ENCODE measurements at regions not wholly inside any gene's neighbourhood (a gene's known extent, or its start where the extent isn't known, plus 50 kb on each side); places are given as distances from the start of the nearest gene placed in this dataset.

DNA sequence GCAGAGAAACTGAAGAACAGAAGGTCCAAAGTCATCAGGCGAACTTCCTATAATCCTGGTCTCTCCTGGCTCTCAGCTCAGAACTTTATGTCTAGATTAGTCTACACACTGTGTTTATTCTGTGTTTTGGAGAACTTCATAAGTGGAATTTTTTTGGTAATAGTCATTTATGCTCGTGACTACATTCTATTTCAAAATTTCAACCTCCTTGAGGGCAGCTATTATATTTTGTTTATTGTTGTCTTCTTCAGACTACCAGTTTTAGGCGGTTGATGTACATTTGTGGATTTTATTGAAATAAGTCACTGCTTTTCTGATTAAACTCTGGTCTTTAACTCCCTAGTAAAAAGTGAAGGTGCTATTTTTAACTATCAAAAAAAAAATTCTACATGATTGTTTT is 816.6 kb downstream of the SATB2 start:
- H3K36me3 ChIP-seq (ENCODE audit: control insufficient read depth in 1 of 2, insufficient read depth in 2 of 2, low read depth in 1 of 2, low read length in 2 of 2): no peaks in the 10 kb centered on the region

DNA sequence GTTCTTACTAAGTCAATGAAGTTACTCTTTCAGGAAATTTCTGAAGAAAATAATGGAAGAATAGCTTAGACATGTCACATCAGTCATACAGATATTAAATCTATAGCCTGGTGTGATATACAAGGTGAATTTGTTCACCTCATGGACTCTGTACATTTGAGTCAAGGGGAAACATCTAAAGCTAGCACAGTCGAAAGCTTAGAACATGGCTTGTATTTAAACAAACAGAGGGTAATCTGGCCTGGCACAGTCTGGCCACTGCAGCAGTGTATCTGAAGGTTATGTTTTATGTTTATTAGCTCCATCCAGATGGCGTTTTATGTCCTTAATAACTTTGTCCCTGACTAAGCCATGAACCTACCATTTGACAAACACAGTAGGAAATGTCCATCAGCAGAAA is 817.3 kb downstream of the SATB2 start:
- Histone ChIP-seq H2AFZ (ENCODE audit: low read depth, low read length) (no peak overlapping the region), H3K79me1 (replicated peaks; ENCODE audit: low read length, poor library complexity, severe bottlenecking) (no peaks in the 10 kb centered on the region), H3K36me3 (ENCODE audit: control insufficient read depth in 1 of 2, insufficient read depth in 2 of 2, low read depth in 1 of 2, low read length in 2 of 2) (no peaks in the 10 kb centered on the region), H3K14ac (ENCODE audit: low read length in 2 of 2) (no peak overlapping the region), H2BK5ac (ENCODE audit: low read depth, low read length, poor library complexity, severe bottlenecking) (no peak overlapping the region), H2BK12ac (ENCODE audit: low read length in 2 of 2) (no peak overlapping the region), H3K4me2 (ENCODE audit: low read length, poor library complexity, severe bottlenecking) (no peak overlapping the region), H4K8ac (ENCODE audit: low read length) (no peak overlapping the region), H3K9me3 (ENCODE audit: control insufficient read depth, low read length) (no peaks in the 10 kb centered on the region), H3K9ac (ENCODE audit: low read length) (no peak overlapping the region), H2BK15ac (ENCODE audit: low read depth, poor library complexity, severe bottlenecking) (no peak overlapping the region), H3K4me3 (ENCODE audit: insufficient read depth in 1 of 2, low read depth in 1 of 2, low read length in 2 of 2) (no peak overlapping the region), H3K4me1 (ENCODE audit: control insufficient read depth, insufficient read depth, low read depth, low read length) (no peaks in the 10 kb centered on the region), H4K91ac (ENCODE audit: low read length) (no peak overlapping the region), H2AK5ac (ENCODE audit: low read length, severe bottlenecking) (no peak overlapping the region), H3K27me3 (ENCODE audit: control insufficient read depth in 1 of 2, insufficient read depth in 1 of 2, low read length in 2 of 2) (no peaks in the 10 kb centered on the region), H3K4ac (ENCODE audit: low read depth in 1 of 2, low read length in 2 of 2) (no peak overlapping the region), H3K18ac (ENCODE audit: low read depth in 1 of 2, low read length in 2 of 2) (no peak overlapping the region), H3K27ac (ENCODE audit: low read length, poor library complexity, severe bottlenecking) (no peak overlapping the region), H2BK120ac (ENCODE audit: low read depth, low read length) (no peak overlapping the region), H3K23ac (ENCODE audit: low read length in 2 of 2) (no peak overlapping the region)
- no peak for DNase-seq
- 77% methylated on average over 2 of the region's 2 CpGs for WGBS

More for the DNA sequence above, 816.6 kb downstream of the SATB2 start:
- Histone ChIP-seq H2AFZ (ENCODE audit: low read depth, low read length) (no peak overlapping the region), H2AK5ac (ENCODE audit: low read length, severe bottlenecking) (no peak overlapping the region), H3K14ac (ENCODE audit: low read length in 2 of 2) (no peak overlapping the region), H3K4me2 (ENCODE audit: low read length, poor library complexity, severe bottlenecking) (no peak overlapping the region), H2BK12ac (ENCODE audit: low read length in 2 of 2) (no peak overlapping the region), H3K4ac (ENCODE audit: low read depth in 1 of 2, low read length in 2 of 2) (no peak overlapping the region), H3K27me3 (ENCODE audit: control insufficient read depth in 1 of 2, insufficient read depth in 1 of 2, low read length in 2 of 2) (no peaks in the 10 kb centered on the region), H2BK120ac (ENCODE audit: low read depth, low read length) (no peak overlapping the region), H3K9me3 (ENCODE audit: control insufficient read depth, low read length) (no peaks in the 10 kb centered on the region), H4K91ac (ENCODE audit: low read length) (no peak overlapping the region), H3K4me1 (ENCODE audit: control insufficient read depth, insufficient read depth, low read depth, low read length) (no peaks in the 10 kb centered on the region), H2BK5ac (ENCODE audit: low read depth, low read length, poor library complexity, severe bottlenecking) (no peak overlapping the region), H3K18ac (ENCODE audit: low read depth in 1 of 2, low read length in 2 of 2) (no peak overlapping the region), H4K8ac (ENCODE audit: low read length) (no peak overlapping the region), H3K9ac (ENCODE audit: low read length) (no peak overlapping the region), H3K27ac (ENCODE audit: low read length, poor library complexity, severe bottlenecking) (no peak overlapping the region), H3K79me1 (replicated peaks; ENCODE audit: low read length, poor library complexity, severe bottlenecking) (no peaks in the 10 kb centered on the region), H3K23ac (ENCODE audit: low read length in 2 of 2) (no peak overlapping the region), H3K4me3 (ENCODE audit: insufficient read depth in 1 of 2, low read depth in 1 of 2, low read length in 2 of 2) (no peak overlapping the region), H2BK15ac (ENCODE audit: low read depth, poor library complexity, severe bottlenecking) (no peak overlapping the region)
- DNase-seq: peak; percentile 17
- no CpG with 5 or more reads among the region's 3 CpGs for WGBS

GRCh38 chr2:198639580-198639979 is 818.2 kb downstream of the SATB2 start:
- Histone ChIP-seq H3K4me2 (ENCODE audit: low read length, poor library complexity, severe bottlenecking) (no peak overlapping the region), H3K36me3 (ENCODE audit: control insufficient read depth in 1 of 2, insufficient read depth in 2 of 2, low read depth in 1 of 2, low read length in 2 of 2) (no peaks in the 10 kb centered on the region), H3K9me3 (ENCODE audit: control insufficient read depth, low read length) (no peaks in the 10 kb centered on the region), H2AFZ (ENCODE audit: low read depth, low read length) (no peak overlapping the region), H3K4me3 (ENCODE audit: insufficient read depth in 1 of 2, low read depth in 1 of 2, low read length in 2 of 2) (no peak overlapping the region), H3K18ac (ENCODE audit: low read depth in 1 of 2, low read length in 2 of 2) (no peak overlapping the region), H4K91ac (ENCODE audit: low read length) (no peak overlapping the region), H3K79me1 (replicated peaks; ENCODE audit: low read length, poor library complexity, severe bottlenecking) (no peaks in the 10 kb centered on the region), H3K4ac (ENCODE audit: low read depth in 1 of 2, low read length in 2 of 2) (no peak overlapping the region), H3K4me1 (ENCODE audit: control insufficient read depth, insufficient read depth, low read depth, low read length) (no peaks in the 10 kb centered on the region), H2BK12ac (ENCODE audit: low read length in 2 of 2) (no peak overlapping the region), H2BK120ac (ENCODE audit: low read depth, low read length) (no peak overlapping the region), H3K27me3 (ENCODE audit: control insufficient read depth in 1 of 2, insufficient read depth in 1 of 2, low read length in 2 of 2) (no peaks in the 10 kb centered on the region), H3K27ac (ENCODE audit: low read length, poor library complexity, severe bottlenecking) (no peak overlapping the region), H3K9ac (ENCODE audit: low read length) (no peak overlapping the region), H2BK15ac (ENCODE audit: low read depth, poor library complexity, severe bottlenecking) (no peak overlapping the region), H3K14ac (ENCODE audit: low read length in 2 of 2) (no peak overlapping the region), H4K8ac (ENCODE audit: low read length) (no peak overlapping the region), H3K23ac (ENCODE audit: low read length in 2 of 2) (no peak overlapping the region), H2BK5ac (ENCODE audit: low read depth, low read length, poor library complexity, severe bottlenecking) (no peak overlapping the region), H2AK5ac (ENCODE audit: low read length, severe bottlenecking) (no peak overlapping the region)
- no peak for DNase-seq
- 72% methylated on average over 1 of the region's 1 CpG for WGBS

DNA sequence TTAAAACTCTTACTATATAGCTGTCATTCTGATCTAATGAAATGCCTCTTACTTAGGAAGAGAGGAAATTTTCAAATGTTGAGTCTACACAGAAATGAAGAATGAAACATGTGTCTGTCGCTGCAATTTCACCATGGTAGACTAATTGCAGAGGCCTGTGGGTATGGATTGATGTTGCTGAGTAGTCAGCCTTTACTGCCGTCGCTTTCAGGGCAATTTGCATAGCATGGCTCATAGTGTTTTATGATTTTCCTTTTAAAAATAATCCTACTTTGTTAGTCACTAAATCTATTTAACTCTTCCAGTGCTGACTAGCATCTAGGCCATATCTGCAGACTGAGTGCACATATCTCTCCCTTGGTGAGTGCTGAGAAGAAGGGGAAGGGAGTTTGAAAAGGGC is 819.2 kb downstream of the SATB2 start:
- no peaks in the 10 kb centered on the region for H3K27me3 ChIP-seq (ENCODE audit: control insufficient read depth in 1 of 2, insufficient read depth in 1 of 2, low read length in 2 of 2)
- no peaks in the 10 kb centered on the region for H3K9me3 ChIP-seq (ENCODE audit: control insufficient read depth, low read length)
- H3K79me1 ChIP-seq (replicated peaks; ENCODE audit: low read length, poor library complexity, severe bottlenecking): no peaks in the 10 kb centered on the region
- no peaks in the 10 kb centered on the region for H3K4me1 ChIP-seq (ENCODE audit: control insufficient read depth, insufficient read depth, low read depth, low read length)
- H4K8ac ChIP-seq (ENCODE audit: low read length): no peak overlapping the region
- H3K4me2 ChIP-seq (ENCODE audit: low read length, poor library complexity, severe bottlenecking): no peak overlapping the region
- no peak overlapping the region for H2AFZ ChIP-seq (ENCODE audit: low read depth, low read length)
- H3K27ac ChIP-seq (ENCODE audit: low read length, poor library complexity, severe bottlenecking): no peak overlapping the region
- WGBS: 73% methylated on average over 2 of the region's 3 CpGs
- no peak overlapping the region for H2BK15ac ChIP-seq (ENCODE audit: low read depth, poor library complexity, severe bottlenecking)
- no peak overlapping the region for H2BK120ac ChIP-seq (ENCODE audit: low read depth, low read length)
- no peak overlapping the region for H3K18ac ChIP-seq (ENCODE audit: low read depth in 1 of 2, low read length in 2 of 2)
- no peak for DNase-seq
- no peak overlapping the region for H3K14ac ChIP-seq (ENCODE audit: low read length in 2 of 2)
- H3K23ac ChIP-seq (ENCODE audit: low read length in 2 of 2): no peak overlapping the region
- H2BK12ac ChIP-seq (ENCODE audit: low read length in 2 of 2): no peak overlapping the region
- H2AK5ac ChIP-seq (ENCODE audit: low read length, severe bottlenecking): no peak overlapping the region
- H3K4ac ChIP-seq (ENCODE audit: low read depth in 1 of 2, low read length in 2 of 2): no peak overlapping the region
- no peak overlapping the region for H2BK5ac ChIP-seq (ENCODE audit: low read depth, low read length, poor library complexity, severe bottlenecking)
- no peak overlapping the region for H3K9ac ChIP-seq (ENCODE audit: low read length)
- no peak overlapping the region for H3K4me3 ChIP-seq (ENCODE audit: insufficient read depth in 1 of 2, low read depth in 1 of 2, low read length in 2 of 2)
- no peaks in the 10 kb centered on the region for H3K36me3 ChIP-seq (ENCODE audit: control insufficient read depth in 1 of 2, insufficient read depth in 2 of 2, low read depth in 1 of 2, low read length in 2 of 2)
- H4K91ac ChIP-seq (ENCODE audit: low read length): no peak overlapping the region
